H9 (cell line): ENCODE measurements at regions not wholly inside any gene's neighbourhood (a gene's known extent, or its start where the extent isn't known, plus 50 kb on each side); places are given as distances from the start of the nearest gene placed in this dataset.
A peak's percentile ranks its signal among the peaks of the same experiment; 100 is the strongest.

Experiments used
- DNase-seq: peaks from one replicate; pipeline ENCODE4 v3.0.0-alpha.2; 2017
- H2AFZ ChIP-seq: one replicate; pipeline ENCODE4 v1.6.1; 2013; ENCODE audit warnings: mild to moderate bottlenecking, low read length, control low read depth, moderate library complexity
- H2AK5ac ChIP-seq: 2 replicates; pipeline ENCODE4 v1.6.1; 2013; ENCODE audit warnings: low read length, control low read depth, mixed read lengths; ENCODE audit not compliant: insufficient read length
- H2BK120ac ChIP-seq: one replicate; pipeline ENCODE4 v1.6.1; 2013; ENCODE audit warnings: low read depth, mild to moderate bottlenecking, low read length, control low read depth, inconsistent platforms; ENCODE audit not compliant: poor library complexity, severe bottlenecking
- H2BK12ac ChIP-seq: 2 replicates; pipeline ENCODE4 v1.6.1; 2013; ENCODE audit warnings: low read length, control low read depth, mixed read lengths, low read depth; ENCODE audit not compliant: insufficient read length
- H2BK15ac ChIP-seq: 2 replicates; pipeline ENCODE4 v1.6.1; 2013; ENCODE audit warnings: low read depth, low read length, control low read depth
- H2BK20ac ChIP-seq: one replicate; pipeline ENCODE4 v1.6.1; 2013; ENCODE audit warnings: low read depth, mild to moderate bottlenecking, low read length, control low read depth, inconsistent platforms; ENCODE audit not compliant: poor library complexity, severe bottlenecking
- H2BK5ac ChIP-seq: 2 replicates; pipeline ENCODE4 v1.6.1; 2013; ENCODE audit warnings: low read length, control low read depth, mixed read lengths; ENCODE audit not compliant: insufficient read length
- H3K14ac ChIP-seq: 2 replicates; pipeline ENCODE4 v1.6.1; 2013; ENCODE audit warnings: low read length, control low read depth; ENCODE audit not compliant: insufficient read depth
- H3K18ac ChIP-seq: 2 replicates; pipeline ENCODE4 v1.6.1; 2013; ENCODE audit warnings: low read depth, mild to moderate bottlenecking, mixed read lengths, low read length, control low read depth; ENCODE audit not compliant: insufficient read length
- H3K23ac ChIP-seq: 2 replicates; pipeline ENCODE4 v1.6.1; 2013; ENCODE audit warnings: low read length, control low read depth, mixed read lengths, low read depth; ENCODE audit not compliant: insufficient read length
- H3K23me2 ChIP-seq: 2 replicates; pipeline ENCODE4 v1.6.1; 2013; ENCODE audit warnings: low read depth, mild to moderate bottlenecking, mixed read lengths, low read length, control low read depth; ENCODE audit not compliant: insufficient read length, poor library complexity, severe bottlenecking
- H3K27ac ChIP-seq: 2 replicates; pipeline ENCODE4 v1.5.1; 2013; ENCODE audit warnings: low read length, control low read depth, mixed read lengths, low read depth; ENCODE audit not compliant: insufficient read length
- H3K27me3 ChIP-seq: 2 replicates; pipeline ENCODE4 v1.6.1; 2013; ENCODE audit warnings: low read length, control low read depth, inconsistent platforms; ENCODE audit not compliant: insufficient read depth
- H3K4ac ChIP-seq: 2 replicates; pipeline ENCODE4 v1.6.1; 2013; ENCODE audit warnings: low read depth, mild to moderate bottlenecking, control low read depth, inconsistent platforms, low read length, moderate library complexity
- H3K4me1 ChIP-seq: 2 replicates; pipeline ENCODE4 v1.6.1; 2013; ENCODE audit warnings: low read length, control low read depth, inconsistent platforms; ENCODE audit not compliant: insufficient read depth
- H3K4me2 ChIP-seq: 2 replicates; pipeline ENCODE4 v1.6.1; 2013; ENCODE audit warnings: low read length, control low read depth, mixed read lengths; ENCODE audit not compliant: insufficient read length, insufficient read depth
- H3K56ac ChIP-seq: 2 replicates; pipeline ENCODE4 v1.6.1; 2013; ENCODE audit warnings: low read depth, mild to moderate bottlenecking, mixed read lengths, low read length, control low read depth; ENCODE audit not compliant: insufficient read length
- H3K79me1 ChIP-seq: 2 replicates; pipeline ENCODE4 v1.6.1; 2013; ENCODE audit warnings: low read depth, mild to moderate bottlenecking, moderate library complexity, low read length, control low read depth, inconsistent platforms; ENCODE audit not compliant: insufficient read depth, poor library complexity, severe bottlenecking
- H3K79me2 ChIP-seq: 2 replicates; pipeline ENCODE4 v1.6.1; 2013; ENCODE audit warnings: low read length, control low read depth, inconsistent platforms; ENCODE audit not compliant: insufficient read depth
- H3K9ac ChIP-seq: 2 replicates; pipeline ENCODE4 v1.6.1; 2013; ENCODE audit warnings: low read length, control low read depth, mixed read lengths; ENCODE audit not compliant: insufficient read length; ENCODE audit errors: extremely low read depth
- H3K9me3 ChIP-seq: one replicate; pipeline ENCODE4 v1.6.1; 2013; ENCODE audit warnings: low read depth, low read length, inconsistent platforms; ENCODE audit not compliant: control insufficient read depth
- H3T11ph ChIP-seq: one replicate; pipeline ENCODE4 v1.6.1; 2013; ENCODE audit warnings: mild to moderate bottlenecking, low read length, control low read depth, inconsistent platforms
- H4K20me1 ChIP-seq: one replicate; pipeline ENCODE4 v1.6.1; 2013; ENCODE audit not compliant: control insufficient read depth, insufficient read length, insufficient read depth
- H4K5ac ChIP-seq: 2 replicates; pipeline ENCODE4 v1.6.1; 2013; ENCODE audit warnings: low read depth, mild to moderate bottlenecking, mixed read lengths, low read length, control low read depth; ENCODE audit not compliant: insufficient read length
- H4K8ac ChIP-seq: replicated peaks from 2 replicates; pipeline ENCODE4 v1.6.1; 2013; ENCODE audit warnings: low read length, control low read depth, mixed read lengths, low read depth; ENCODE audit not compliant: insufficient read length
- H4K91ac ChIP-seq: 2 replicates; pipeline ENCODE4 v1.6.1; 2013; ENCODE audit warnings: low read depth, mild to moderate bottlenecking, moderate library complexity, mixed read lengths, low read length, control low read depth; ENCODE audit not compliant: insufficient read length
- H3K27ac Mint-ChIP-seq, 3 experiments: 2 replicates in 2 of 3; 3 replicates in 1 of 3; pipeline ENCODE4 v1.8.0; 2020 to 2021; ENCODE audit warnings: mixed read lengths in 3 of 3, mild to moderate bottlenecking in 1 of 3, moderate library complexity in 1 of 3
- H3K27me3 Mint-ChIP-seq: 2 replicates; pipeline ENCODE4 v1.8.0; 2021; ENCODE audit warnings: low read depth, mild to moderate bottlenecking, moderate library complexity, mixed read lengths
- H3K36me3 Mint-ChIP-seq, 3 experiments: 2 replicates in 2 of 3; 3 replicates in 1 of 3; pipeline ENCODE4 v1.8.0; 2020 to 2021; ENCODE audit warnings: low read depth in 3 of 3, mixed read lengths in 3 of 3; ENCODE audit not compliant: insufficient read depth in 1 of 3
- H3K4me1 Mint-ChIP-seq, 2 experiments: 2 replicates each; pipeline ENCODE4 v1.8.0; 2020; ENCODE audit warnings: mixed read lengths in 2 of 2
- H3K4me3 Mint-ChIP-seq, 2 experiments: 2 replicates in 1 of 2; 3 replicates in 1 of 2; pipeline ENCODE4 v1.8.0; 2020 to 2021; ENCODE audit warnings: mild to moderate bottlenecking in 2 of 2, mixed read lengths in 2 of 2, moderate library complexity in 1 of 2
- H3K9me3 Mint-ChIP-seq, 2 experiments: 2 replicates in 1 of 2; 3 replicates in 1 of 2; pipeline ENCODE4 v1.8.0; 2020; ENCODE audit warnings: mild to moderate bottlenecking in 2 of 2, mixed read lengths in 2 of 2, moderate library complexity in 1 of 2
- CTCF ChIP-seq: fragments of 200-600 bp; sonication (generic); conservative IDR thresholded peaks from 3 replicates; pipeline ENCODE4 v1.8.0; 2021; ENCODE audit warnings: antibody characterized with exemption, mild to moderate bottlenecking
- WGBS: extraction: QIAGEN DNeasy Blood & Tissue Kit; methylation state at CpG from one replicate; pipeline ENCODE4 v1.1.7; 2013; ENCODE audit warnings: missing lambda C conversion rate, low lambda C conversion rate, mixed read lengths; ENCODE audit not compliant: insufficient read length; ENCODE audit errors: extremely low coverage; 5-methylcytosine and 5-hydroxymethylcytosine counted together

- no peak overlapping the region for H3K14ac ChIP-seq
- H3K79me1 ChIP-seq = no peaks in the 10 kb centered on the region
- no peak overlapping the region for H3K18ac ChIP-seq
- H4K91ac ChIP-seq = no peak overlapping the region
- no peak overlapping the region for H2BK20ac ChIP-seq
- no peak overlapping the region for H3K56ac ChIP-seq
- H3K23me2 ChIP-seq = no peaks in the 10 kb centered on the region
- no peaks in the 10 kb centered on the region for H3K9me3 ChIP-seq
- WGBS = no CpG with 5 or more reads among the region's 3 CpGs
- H4K5ac ChIP-seq = no peak overlapping the region
- no peak overlapping the region for H4K8ac ChIP-seq
- Mint-ChIP-seq H3K4me3 (no peak overlapping the region), H3K4me1 (no peaks in the 10 kb centered on the region), H3K27ac (no peak overlapping the region), H3K27me3 (no peaks in the 10 kb centered on the region), H3K36me3 (no peaks in the 10 kb centered on the region), H3K9me3 (no peaks in the 10 kb centered on the region; a peak in 1 of 5 replicates)
- no peak overlapping the region for H2AK5ac ChIP-seq
- no peaks in the 10 kb centered on the region for H4K20me1 ChIP-seq
- no peak overlapping the region for H2BK15ac ChIP-seq
- no peak overlapping the region for H3K23ac ChIP-seq
- no peak overlapping the region for H2BK12ac ChIP-seq
- no peak overlapping the region for H3T11ph ChIP-seq
- no peak overlapping the region for H3K9ac ChIP-seq
- no peak overlapping the region for H3K4ac ChIP-seq
- peak overlapping the region; percentile 56 for H2AFZ ChIP-seq
- no peak overlapping the region for H3K27ac ChIP-seq
- no peak for DNase-seq
- H3K4me2 ChIP-seq = no peak overlapping the region
- TF ChIP-seq CTCF = no peak
- H3K79me2 ChIP-seq = no peaks in the 10 kb centered on the region
- no peak overlapping the region for H2BK120ac ChIP-seq
- H3K27me3 ChIP-seq = no peaks in the 10 kb centered on the region
- H2BK5ac ChIP-seq = no peak overlapping the region
- H3K4me1 ChIP-seq = no peaks in the 10 kb centered on the region
Observed at GRCh38 chr21:16579538-16579937, 849.8 kb downstream of the USP25 start.
